Breast epithelium (tissue), 4 donors: ENCODE measurements at regions not wholly inside any gene's neighbourhood (a gene's known extent, or its start where the extent isn't known, plus 50 kb on each side); places are given as distances from the start of the nearest gene placed in this dataset.

Experiments
- DNase-seq, 2 donors: peaks; one replicate each; pipeline ENCODE4 v3.0.0-alpha.2; 2019; ENCODE audit warnings: low spot score in 2 of 2
- H3K27ac ChIP-seq, 2 donors: fragments of 200-600 bp; sonication (generic) in 1 of 2; one replicate each; pipeline ENCODE4 v1.5.1; 2016 to 2019; ENCODE audit warnings: mild to moderate bottlenecking in 1 of 2
- H3K27me3 ChIP-seq, 2 donors: fragments of 200-600 bp; sonication (generic) in 1 of 2; one replicate each; pipeline versions ENCODE4 v1.5.1 to v1.6.0; 2017 to 2019; ENCODE audit warnings: control low read depth in 1 of 2, mild to moderate bottlenecking in 1 of 2
- H3K36me3 ChIP-seq: fragments of 200-600 bp; one replicate; pipeline ENCODE4 v1.5.1; 2019
- H3K4me1 ChIP-seq, 2 donors: fragments of 200-600 bp; sonication (generic); one replicate each; pipeline ENCODE4 v1.5.1; 2016 to 2019; ENCODE audit warnings: control low read depth in 1 of 2
- H3K4me3 ChIP-seq, 3 donors: fragments of 200-600 bp; sonication (generic); 1 replicate in 2 of 3; 2 replicates in 1 of 3; pipeline ENCODE4 v1.5.1; 2016 to 2019; ENCODE audit warnings: mild to moderate bottlenecking in 3 of 3, moderate library complexity in 2 of 3
- H3K9me3 ChIP-seq, 2 donors: fragments of 200-600 bp; sonication (generic) in 1 of 2; one replicate each; pipeline ENCODE4 v1.5.1; 2016 to 2019; ENCODE audit warnings: control low read depth in 1 of 2
- CTCF ChIP-seq, 3 donors: fragments of 450-650 bp; IDR thresholded peaks; one replicate each; pipeline ENCODE4 v1.5.1; 2016 to 2017; ENCODE audit warnings: antibody characterized with exemption in 3 of 3, mild to moderate bottlenecking in 3 of 3, moderate library complexity in 3 of 3
- POLR2A ChIP-seq: fragments of 450-650 bp; IDR thresholded peaks from one replicate; pipeline ENCODE4 v1.6.1; 2016; ENCODE audit warnings: antibody characterized with exemption, mild to moderate bottlenecking, moderate library complexity
- POLR2AphosphoS5 ChIP-seq, 3 donors: sonication (generic); formaldehyde crosslinking; IDR thresholded peaks; one replicate each; pipeline ENCODE4 v1.6.1; 2017; ENCODE audit warnings: antibody characterized with exemption in 3 of 3
- intact Hi-C: fragments of 100-400 bp; cut with DNase I; formaldehyde crosslinking; loops from one replicate; pipeline ENCODE4 v1.15.1; 2023; ENCODE audit warnings: low total_unique reads

- no peaks in the 10 kb centered on the region for H3K9me3 ChIP-seq
- no peak overlapping the region for H3K4me3 ChIP-seq
- peak; percentile 72 to 94 (median 86) for TF ChIP-seq CTCF (IDR thresholded peaks at IDR 0.05)
- TF ChIP-seq POLR2AphosphoS5 (IDR thresholded peaks at IDR 0.05) = no peak
- no peaks in the 10 kb centered on the region for H3K27me3 ChIP-seq
- H3K36me3 ChIP-seq = no peaks in the 10 kb centered on the region
- intact Hi-C loops = loop anchor here (10.0 kb wide), 1 partner anchor 648 kb away; no protein-coding TSS in a partner anchor
- no peak for DNase-seq
- peak overlapping the region in 1 of 2 donors; percentile 44 for H3K27ac ChIP-seq
- peaks cover 0 to 7% of the 10 kb centered on the region in 2 donors for H3K4me1 ChIP-seq
Measured at GRCh38 chr6:134822920-134823709, 126.8 kb downstream of the ALDH8A1 start.

- Histone ChIP-seq H3K4me3 (no peak overlapping the region), H3K27me3 (no peaks in the 10 kb centered on the region), H3K27ac (no peak overlapping the region), H3K4me1 (peaks cover 0 to 3% of the 10 kb centered on the region in 2 donors), H3K36me3 (no peaks in the 10 kb centered on the region), H3K9me3 (no peaks in the 10 kb centered on the region)
- no peak for DNase-seq
- no peak for TF ChIP-seq POLR2AphosphoS5 (IDR thresholded peaks at IDR 0.05)
- TF ChIP-seq CTCF (IDR thresholded peaks at IDR 0.05) = no peak
- no peak for TF ChIP-seq POLR2A
- intact Hi-C loops = loop anchor here (10.0 kb wide), 1 partner anchor 647 kb away; no protein-coding TSS in a partner anchor
Measured at GRCh38 chr6:134821928-134822864, 127.7 kb downstream of the ALDH8A1 start.

- intact Hi-C loops = loop anchor here (10.0 kb wide), 1 partner anchor 647 kb away; no protein-coding TSS in a partner anchor
- Histone ChIP-seq H3K4me3 (no peak overlapping the region), H3K4me1 (no peaks in the 10 kb centered on the region), H3K36me3 (no peaks in the 10 kb centered on the region), H3K27me3 (no peaks in the 10 kb centered on the region), H3K27ac (no peak overlapping the region), H3K9me3 (no peaks in the 10 kb centered on the region)
- no peak for TF ChIP-seq POLR2AphosphoS5 (IDR thresholded peaks at IDR 0.05)
- TF ChIP-seq CTCF (IDR thresholded peaks at IDR 0.05) = no peak
- TF ChIP-seq POLR2A = no peak
- no peak for DNase-seq
Measured at GRCh38 chr6:134821397-134821796, 128.5 kb downstream of the ALDH8A1 start.

- H3K9me3 ChIP-seq = no peaks in the 10 kb centered on the region
- intact Hi-C loops = loop anchor here (10.0 kb wide), 1 partner anchor 645 kb away; no protein-coding TSS in a partner anchor
- no peaks in the 10 kb centered on the region for H3K4me1 ChIP-seq
- TF ChIP-seq CTCF (IDR thresholded peaks at IDR 0.05) (no peak), POLR2AphosphoS5 (IDR thresholded peaks at IDR 0.05) (no peak), POLR2A (no peak)
- DNase-seq = no peak
- H3K4me3 ChIP-seq = no peak overlapping the region
- no peaks in the 10 kb centered on the region for H3K36me3 ChIP-seq
- no peak overlapping the region for H3K27ac ChIP-seq
- no peaks in the 10 kb centered on the region for H3K27me3 ChIP-seq
Measured at GRCh38 chr6:134819863-134820800, 129.8 kb downstream of the ALDH8A1 start.
